BE2C (cell line): ENCODE measurements at regions not wholly inside any gene's neighbourhood (a gene's known extent, or its start where the extent isn't known, plus 50 kb on each side); places are given as distances from the start of the nearest gene placed in this dataset.

ENCODE experiments used
- DNase-seq: peaks from one replicate; pipeline ENCODE4 v3.0.0-alpha.2; 2020
- H3K27me3 ChIP-seq: fragments of 250-450 bp; sonication (Bioruptor Pico); 2 replicates; pipeline ENCODE4 v1.5.1; 2020; ENCODE audit warnings: mild to moderate bottlenecking
- H3K36me3 ChIP-seq: fragments of 250-450 bp; sonication (Bioruptor Pico); 2 replicates; pipeline ENCODE4 v1.5.1; 2020; ENCODE audit warnings: mild to moderate bottlenecking
- H3K4me1 ChIP-seq: fragments of 250-450 bp; sonication (Bioruptor Pico); 2 replicates; pipeline ENCODE4 v1.5.1; 2020
- H3K4me3 ChIP-seq: 2 replicates; pipeline ENCODE4 v1.5.1; 2011; ENCODE audit warnings: low read depth, low read length
- H3K9me3 ChIP-seq: fragments of 250-450 bp; sonication (Bioruptor Pico); 2 replicates; pipeline ENCODE4 v1.5.1; 2020
- CTCF ChIP-seq: IDR thresholded peaks from 2 replicates; pipeline ENCODE4 v1.5.1; 2012; ENCODE audit warnings: mild to moderate bottlenecking, low read depth, low read length

- Histone ChIP-seq H3K4me1 (no peaks in the 10 kb centered on the region; the same call in 1 of the 2 replicates), H3K9me3 (no peaks in the 10 kb centered on the region), H3K36me3 (no peaks in the 10 kb centered on the region), H3K4me3 (no peak overlapping the region), H3K27me3 (no peaks in the 10 kb centered on the region)
- no peak for TF ChIP-seq CTCF
- DNase-seq = no peak
These were observed 590.6 kb upstream of the SOX9 start for GRCh38 chr17:71530248-71530647.

DNA sequence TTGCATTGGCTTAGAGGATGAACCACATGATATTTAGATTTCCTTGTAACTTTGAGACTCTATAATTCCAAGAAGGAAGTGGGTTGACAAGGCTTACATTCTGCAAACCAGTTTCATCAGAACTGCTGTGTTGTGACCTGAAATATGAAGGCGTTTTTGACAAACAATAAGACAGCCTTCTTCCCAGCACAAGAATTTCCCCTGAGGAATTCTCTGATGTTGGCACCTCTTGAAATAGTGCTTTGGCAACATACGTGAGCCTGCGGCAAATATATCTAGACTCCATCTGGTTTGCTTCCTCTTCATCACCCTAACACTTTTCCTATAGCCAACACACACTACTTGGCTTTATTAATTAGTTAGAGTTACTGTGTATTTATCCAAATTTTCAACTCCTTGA lies 585.5 kb upstream of the SOX9 start:
- H3K9me3 ChIP-seq = no peaks in the 10 kb centered on the region
- DNase-seq = no peak
- no peaks in the 10 kb centered on the region; the same call in 1 of the 2 replicates for H3K4me1 ChIP-seq
- H3K4me3 ChIP-seq = no peak overlapping the region
- no peak for TF ChIP-seq CTCF
- no peaks in the 10 kb centered on the region for H3K36me3 ChIP-seq
- H3K27me3 ChIP-seq = no peaks in the 10 kb centered on the region

DNA sequence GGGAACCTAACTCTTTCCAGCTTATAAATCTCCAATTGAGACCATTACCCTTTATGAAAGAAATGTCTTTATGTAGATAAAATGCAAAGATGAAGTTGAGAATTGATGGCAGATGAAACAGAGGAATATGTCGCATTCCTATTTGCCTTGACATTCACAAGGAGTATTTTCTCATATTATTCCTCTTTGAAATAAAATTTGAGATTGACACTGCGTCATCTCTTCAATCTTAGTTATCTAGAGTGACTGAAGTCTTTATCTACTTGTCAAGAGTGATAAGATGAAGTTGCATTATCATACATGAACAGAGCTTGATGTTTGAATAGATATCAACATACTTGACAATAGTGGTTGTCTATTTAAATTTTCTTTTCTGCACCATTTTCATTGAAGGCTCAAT lies 574.4 kb upstream of the SOX9 start:
- no peak overlapping the region for H3K4me3 ChIP-seq
- no peak for DNase-seq
- H3K4me1 ChIP-seq = peaks cover 12% of the 10 kb centered on the region; the same call in 1 of the 2 replicates
- no peaks in the 10 kb centered on the region for H3K27me3 ChIP-seq
- no peak for TF ChIP-seq CTCF
- H3K9me3 ChIP-seq = no peaks in the 10 kb centered on the region
- no peaks in the 10 kb centered on the region for H3K36me3 ChIP-seq

- H3K4me3 ChIP-seq = no peak overlapping the region
- no peaks in the 10 kb centered on the region for H3K27me3 ChIP-seq
- no peaks in the 10 kb centered on the region for H3K9me3 ChIP-seq
- no peaks in the 10 kb centered on the region for H3K36me3 ChIP-seq
- no peak for DNase-seq
- no peak for TF ChIP-seq CTCF
- peaks cover 12% of the 10 kb centered on the region; the same call in 1 of the 2 replicates for H3K4me1 ChIP-seq
These were observed 572.9 kb upstream of the SOX9 start for GRCh38 chr17:71547904-71548303.

DNA sequence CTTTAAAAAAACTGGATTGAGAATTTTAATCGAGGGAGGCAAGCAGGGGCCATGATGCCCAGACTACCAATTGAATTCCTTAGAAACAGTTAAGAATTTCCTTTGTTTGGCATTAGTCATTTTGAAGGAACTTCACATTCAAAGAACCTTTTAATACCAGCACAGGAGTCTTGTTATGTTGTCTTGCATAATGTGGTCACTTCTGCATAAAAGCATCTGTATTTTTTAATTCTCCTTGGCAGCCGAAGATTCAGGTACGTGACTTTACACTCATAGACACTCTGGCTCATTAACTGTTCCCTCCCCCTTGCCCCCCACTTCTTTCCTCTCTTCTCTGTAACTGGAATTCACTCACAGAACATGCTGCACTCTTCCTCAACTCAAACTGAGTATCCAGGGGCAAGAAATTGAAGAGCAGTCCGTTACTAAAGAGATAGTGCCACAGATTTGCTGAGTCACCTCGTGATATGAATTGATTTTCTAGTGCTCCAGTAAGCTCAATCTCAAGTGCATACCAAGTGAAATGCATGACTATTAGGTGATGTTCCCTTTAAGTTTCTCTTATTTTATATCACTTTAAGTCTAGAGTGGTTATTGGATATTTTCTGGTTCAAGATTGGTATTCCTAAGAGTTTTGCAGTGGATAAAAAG lies 572.2 kb upstream of the SOX9 start:
- H3K4me1 ChIP-seq = peaks cover 4% of the 10 kb centered on the region; the same call in 1 of the 2 replicates
- no peaks in the 10 kb centered on the region for H3K9me3 ChIP-seq
- no peak overlapping the region for H3K4me3 ChIP-seq
- no peaks in the 10 kb centered on the region for H3K36me3 ChIP-seq
- DNase-seq = no peak
- no peak for TF ChIP-seq CTCF
- H3K27me3 ChIP-seq = no peaks in the 10 kb centered on the region

DNA sequence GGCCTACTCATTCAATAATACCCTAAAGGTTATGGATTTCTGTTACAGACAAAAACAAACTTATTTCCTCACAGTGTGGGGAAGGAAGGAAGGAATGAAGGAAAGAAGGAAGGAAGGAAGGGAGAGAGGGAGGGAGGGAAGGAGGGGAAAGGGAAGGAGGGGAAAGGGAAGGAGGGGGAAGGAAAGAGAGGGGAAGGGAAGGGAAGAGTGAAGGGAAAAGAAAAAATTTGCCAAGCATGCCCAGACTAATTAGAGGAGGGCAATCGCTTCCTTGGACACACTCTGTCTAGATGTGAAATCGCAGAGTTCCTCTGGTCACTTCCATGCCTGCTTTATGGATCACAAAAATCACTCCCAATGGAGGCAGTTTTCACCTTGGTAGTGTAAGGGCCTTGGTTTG lies 570.1 kb upstream of the SOX9 start:
- Histone ChIP-seq H3K36me3 (no peaks in the 10 kb centered on the region), H3K27me3 (no peaks in the 10 kb centered on the region), H3K4me3 (no peak overlapping the region), H3K9me3 (no peaks in the 10 kb centered on the region), H3K4me1 (no peaks in the 10 kb centered on the region)
- no peak for TF ChIP-seq CTCF
- DNase-seq = no peak
